Natural killer cell (primary cell): ENCODE measurements at regions not wholly inside any gene's neighbourhood (a gene's known extent, or its start where the extent isn't known, plus 50 kb on each side); places are given as distances from the start of the nearest gene placed in this dataset.

Source experiments
- ATAC-seq, 3 donors: fragments of 150-1000 bp in 2 of 3; fragments of 200-7000 bp in 1 of 3; cut with Tn5 transposase; 1 replicate in 1 of 3; 2 replicates in 2 of 3; pipeline ENCODE4 v1.10.0; 2021; ENCODE audit warnings: mild to moderate bottlenecking in 2 of 3, moderate library complexity in 2 of 3
- DNase-seq, 2 donors: peaks; one replicate each; pipeline versions ENCODE4 v3.0.0 to v3.0.0-alpha.2; 2013 to 2021; ENCODE audit warnings: mixed read lengths in 1 of 2
- H3K27ac ChIP-seq: one replicate; pipeline ENCODE4 v1.5.1; 2013; ENCODE audit warnings: mild to moderate bottlenecking, low read length
- H3K27me3 ChIP-seq: one replicate; pipeline ENCODE4 v1.6.1; 2013; ENCODE audit warnings: low read length; ENCODE audit not compliant: control insufficient read depth, insufficient read depth
- H3K36me3 ChIP-seq: one replicate; pipeline ENCODE4 v1.6.1; 2013; ENCODE audit warnings: low read length; ENCODE audit not compliant: control insufficient read depth, insufficient read depth
- H3K4me1 ChIP-seq: one replicate; pipeline ENCODE4 v1.6.1; 2013; ENCODE audit warnings: low read length; ENCODE audit not compliant: control insufficient read depth, insufficient read depth
- H3K4me3 ChIP-seq: one replicate; pipeline ENCODE4 v1.5.1; 2013; ENCODE audit warnings: low read length
- H3K9me3 ChIP-seq: one replicate; pipeline ENCODE4 v1.6.1; 2013; ENCODE audit warnings: low read length; ENCODE audit not compliant: control insufficient read depth, insufficient read depth
- H3K27ac Mint-ChIP-seq, 2 donors: one replicate each; pipeline ENCODE4 v1.8.0; 2022; ENCODE audit warnings: mild to moderate bottlenecking in 2 of 2, mixed read lengths in 2 of 2, moderate library complexity in 1 of 2
- H3K27me3 Mint-ChIP-seq, 2 donors: one replicate each; pipeline ENCODE4 v1.8.0; 2022; ENCODE audit warnings: low read depth in 2 of 2, mixed read lengths in 2 of 2
- H3K36me3 Mint-ChIP-seq: one replicate; pipeline ENCODE4 v1.8.0; 2022; ENCODE audit warnings: mixed read lengths
- H3K4me1 Mint-ChIP-seq, 2 donors: one replicate each; pipeline ENCODE4 v1.8.0; 2022; ENCODE audit warnings: mixed read lengths in 2 of 2
- H3K4me3 Mint-ChIP-seq: one replicate; pipeline ENCODE4 v1.8.0; 2022; ENCODE audit warnings: mild to moderate bottlenecking, moderate library complexity, mixed read lengths
- H3K9me3 Mint-ChIP-seq, 2 donors: one replicate each; pipeline ENCODE4 v1.8.0; 2022; ENCODE audit warnings: mixed read lengths in 2 of 2
- CTCF ChIP-seq: fragments of 200-600 bp; IDR thresholded peaks from one replicate; pipeline ENCODE4 v1.8.0; 2022; ENCODE audit warnings: antibody characterized with exemption
- WGBS: methylation state at CpG from one replicate; pipeline ENCODE4 v1.1.7; 2013; ENCODE audit warnings: missing lambda C conversion rate; ENCODE audit not compliant: insufficient coverage; 5-methylcytosine and 5-hydroxymethylcytosine counted together
- intact Hi-C: fragments of 100-400 bp; cut with micrococcal nuclease; formaldehyde crosslinking; loops from one replicate; pipeline ENCODE4 v1.14.2; 2022

GRCh38 chr2:128834207-128834879 lies 515.7 kb upstream of the HS6ST1 start:
- WGBS = 84% methylated on average over 7 of the region's 8 CpGs
- peaks cover 0 to 3% of the 10 kb centered on the region in 2 donors for H3K27me3 Mint-ChIP-seq
- no peaks in the 10 kb centered on the region for H3K9me3 Mint-ChIP-seq
- DNase-seq (no peak), ATAC-seq (no peak)
- no peaks in the 10 kb centered on the region for H3K27me3 ChIP-seq
- no peaks in the 10 kb centered on the region for H3K4me1 Mint-ChIP-seq
- no peaks in the 10 kb centered on the region for H3K4me1 ChIP-seq
- no peaks in the 10 kb centered on the region for H3K36me3 Mint-ChIP-seq
- H3K27ac Mint-ChIP-seq = no peak overlapping the region
- intact Hi-C loops = no loop called here
- no peaks in the 10 kb centered on the region for H3K9me3 ChIP-seq
- H3K36me3 ChIP-seq = no peaks in the 10 kb centered on the region
- H3K27ac ChIP-seq = no peak overlapping the region
- H3K4me3 ChIP-seq = no peak overlapping the region
- no peak for TF ChIP-seq CTCF
- no peak overlapping the region for H3K4me3 Mint-ChIP-seq

- peaks cover 0 to 3% of the 10 kb centered on the region in 2 donors for H3K27me3 Mint-ChIP-seq
- intact Hi-C loops = no loop called here
- H3K36me3 Mint-ChIP-seq = no peaks in the 10 kb centered on the region
- TF ChIP-seq CTCF = no peak
- H3K4me3 Mint-ChIP-seq = no peak overlapping the region
- Histone ChIP-seq H3K4me3 (no peak overlapping the region), H3K27me3 (no peaks in the 10 kb centered on the region), H3K9me3 (no peaks in the 10 kb centered on the region), H3K4me1 (no peaks in the 10 kb centered on the region), H3K36me3 (no peaks in the 10 kb centered on the region), H3K27ac (no peak overlapping the region)
- DNase-seq (no peak), ATAC-seq (no peak)
- no peak overlapping the region for H3K27ac Mint-ChIP-seq
- no peaks in the 10 kb centered on the region for H3K9me3 Mint-ChIP-seq
- WGBS = 88% methylated on average over 7 of the region's 7 CpGs
- H3K4me1 Mint-ChIP-seq = no peaks in the 10 kb centered on the region
Observed at GRCh38 chr2:128834880-128835252, 516.2 kb upstream of the HS6ST1 start.

- Histone ChIP-seq H3K9me3 (no peaks in the 10 kb centered on the region), H3K27me3 (no peaks in the 10 kb centered on the region), H3K4me1 (no peaks in the 10 kb centered on the region), H3K4me3 (no peak overlapping the region), H3K27ac (no peak overlapping the region), H3K36me3 (no peaks in the 10 kb centered on the region)
- Mint-ChIP-seq H3K27me3 (peaks cover 0 to 6% of the 10 kb centered on the region in 2 donors), H3K4me1 (no peaks in the 10 kb centered on the region), H3K4me3 (no peak overlapping the region), H3K9me3 (no peaks in the 10 kb centered on the region), H3K27ac (no peak overlapping the region), H3K36me3 (no peaks in the 10 kb centered on the region)
- ATAC-seq (no peak), DNase-seq (no peak)
- intact Hi-C loops = no loop called here
- TF ChIP-seq CTCF = no peak
- WGBS = 88% methylated on average over 10 of the region's 10 CpGs
Observed at GRCh38 chr2:128835342-128835855, 516.7 kb upstream of the HS6ST1 start.

GRCh38 chr2:128835974-128836373 lies 517.3 kb upstream of the HS6ST1 start:
- H3K27me3 Mint-ChIP-seq = peaks cover 5 to 6% of the 10 kb centered on the region in 2 donors
- ATAC-seq = no peak
- H3K4me3 ChIP-seq = no peak overlapping the region
- H3K9me3 Mint-ChIP-seq = no peaks in the 10 kb centered on the region
- no peak overlapping the region for H3K27ac Mint-ChIP-seq
- no peaks in the 10 kb centered on the region for H3K36me3 ChIP-seq
- H3K9me3 ChIP-seq = no peaks in the 10 kb centered on the region
- no peak overlapping the region for H3K27ac ChIP-seq
- H3K27me3 ChIP-seq = no peaks in the 10 kb centered on the region
- H3K4me3 Mint-ChIP-seq = no peak overlapping the region
- H3K4me1 ChIP-seq = no peaks in the 10 kb centered on the region
- no peak for TF ChIP-seq CTCF
- intact Hi-C loops = no loop called here
- WGBS = 81% methylated on average over 6 of the region's 6 CpGs
- DNase-seq = no peak
- no peaks in the 10 kb centered on the region for H3K36me3 Mint-ChIP-seq
- no peaks in the 10 kb centered on the region for H3K4me1 Mint-ChIP-seq
